Activated B cell treated with CpG ODN at 0.5 μM for 24 hours (primary cell): ENCODE measurements at regions not wholly inside any gene's neighbourhood (a gene's known extent, or its start where the extent isn't known, plus 50 kb on each side); places are given as distances from the start of the nearest gene placed in this dataset.

Experiments used
- ATAC-seq: fragments of 200-7000 bp; cut with Tn5 transposase; one replicate; pipeline ENCODE4 v1.10.0; 2021; ENCODE audit warnings: low read depth, mild to moderate bottlenecking, moderate library complexity
- CTCF ChIA-PET: fragments of 350-600 bp; sonication (Branson Sonifier 250); formaldehyde crosslinking; loops from one replicate; lab custom pipeline; 2021; ENCODE audit warnings: antibody characterized with exemption; lab: Charles Lee
- POLR2A ChIA-PET: fragments of 350-600 bp; sonication (Branson Sonifier 250); formaldehyde crosslinking; loops from one replicate; lab custom pipeline; 2021; ENCODE audit warnings: antibody characterized with exemption; lab: Charles Lee
- DNase-seq: peaks from one replicate; pipeline ENCODE4 v3.0.0; 2022
- H3K27ac Mint-ChIP-seq: one replicate; pipeline ENCODE4 v1.8.0; 2020; ENCODE audit warnings: mixed read lengths
- H3K27me3 Mint-ChIP-seq: one replicate; pipeline ENCODE4 v1.8.0; 2021; ENCODE audit warnings: mixed read lengths
- H3K36me3 Mint-ChIP-seq: one replicate; pipeline ENCODE4 v1.8.0; 2021; ENCODE audit warnings: low read depth, mixed read lengths
- H3K4me1 Mint-ChIP-seq: one replicate; pipeline ENCODE4 v1.8.0; 2021; ENCODE audit warnings: mixed read lengths
- H3K4me3 Mint-ChIP-seq: one replicate; pipeline ENCODE4 v1.8.0; 2020; ENCODE audit warnings: mild to moderate bottlenecking, mixed read lengths
- H3K9me3 Mint-ChIP-seq: one replicate; pipeline ENCODE4 v1.8.0; 2020; ENCODE audit warnings: mixed read lengths
- CTCF ChIP-seq: fragments of 200-600 bp; IDR thresholded peaks from one replicate; pipeline ENCODE4 v1.8.0; 2022; ENCODE audit warnings: antibody characterized with exemption, mild to moderate bottlenecking
- intact Hi-C: fragments of 100-400 bp; cut with micrococcal nuclease; formaldehyde crosslinking; loops from one replicate; pipeline ENCODE4 v1.15.1; 2024

GRCh38 chr2:30860003-30860725 is 52.9 kb upstream of the CAPN13 start:
- Mint-ChIP-seq H3K27ac (no peak overlapping the region), H3K27me3 (peaks cover 10% of the 10 kb centered on the region), H3K9me3 (no peaks in the 10 kb centered on the region), H3K4me3 (no peak overlapping the region), H3K36me3 (no peaks in the 10 kb centered on the region), H3K4me1 (no peaks in the 10 kb centered on the region)
- ChIA-PET CTCF (interaction anchor here (1.0 to 6.3 kb wide), 5 partner anchors 16 to 696 kb away, joined by 3 to 90 read pairs (median 4); no protein-coding TSS in a partner anchor), POLR2A (no interaction called here)
- intact Hi-C loops, result loop anchor here (5.0 to 10.0 kb wide), 2 partner anchors 397 to 695 kb away; no protein-coding TSS in a partner anchor
- ATAC-seq (no peak), DNase-seq (no peak)
- no peak for TF ChIP-seq CTCF
